ENCODE measurements at regions not wholly inside any gene's neighbourhood (a gene's known extent, or its start where the extent isn't known, plus 50 kb on each side); places are given as distances from the start of the nearest gene placed in this dataset.
"Not testable (repeated sequence)": the region's sequence is repeated elsewhere in the genome, so short reads cannot be mapped to it uniquely, and the experiment has no call there.

GRCh38 chr9:41837684-41838561 lies 291.3 kb downstream of the CNTNAP3B start:
- TF ChIP-seq YY1 (IDR thresholded peaks at IDR 0.05; ENCODE audit: insufficient read depth, insufficient read length); ZNF274 (IDR thresholded peaks at IDR 0.05; ENCODE audit: low read depth, low read length): not testable (repeated sequence)

Data from NT2/D1 (cell line).